Neural cell (in vitro differentiated cells): ENCODE measurements at regions not wholly inside any gene's neighbourhood (a gene's known extent, or its start where the extent isn't known, plus 50 kb on each side); places are given as distances from the start of the nearest gene placed in this dataset.

Experiments
- H2AFZ ChIP-seq: fragments of 200-600, 300-800 bp; sonication (generic), shearing (Covaris generic); 2 replicates; pipeline ENCODE4 v1.6.0; 2014; ENCODE audit warnings: low read depth, mild to moderate bottlenecking, antibody characterized with exemption, low read length, moderate library complexity
- H3F3A ChIP-seq: fragments of 200-600 bp; shearing (Covaris generic); 2 replicates; pipeline ENCODE4 v1.6.1; 2016; ENCODE audit warnings: mild to moderate bottlenecking, moderate library complexity, mixed read lengths, antibody characterized with exemption, low read length; ENCODE audit not compliant: insufficient read depth, poor library complexity, severe bottlenecking
- H3K27ac ChIP-seq: fragments of 200-600, 300-800 bp; sonication (generic), shearing (Covaris generic); 2 replicates; pipeline ENCODE4 v1.5.1; 2014; ENCODE audit warnings: mild to moderate bottlenecking, low read length, moderate library complexity
- H3K27me3 ChIP-seq: fragments of 300-800, 200-600 bp; sonication (generic), shearing (Covaris generic); 2 replicates; pipeline ENCODE4 v1.6.0; 2014; ENCODE audit warnings: mild to moderate bottlenecking, low read depth, low read length, moderate library complexity; ENCODE audit not compliant: insufficient read depth
- H3K36me3 ChIP-seq: fragments of 300-800, 200-600 bp; sonication (generic), shearing (Covaris generic); 2 replicates; pipeline ENCODE4 v1.5.1; 2014; ENCODE audit warnings: mild to moderate bottlenecking, antibody characterized with exemption, low read length, moderate library complexity; ENCODE audit not compliant: insufficient read depth
- H3K4me2 ChIP-seq: fragments of 300-800, 200-600 bp; sonication (generic), shearing (Covaris generic); 2 replicates; pipeline ENCODE4 v1.6.0; 2014; ENCODE audit warnings: mild to moderate bottlenecking, low read length
- H3K4me3 ChIP-seq: fragments of 300-800, 200-600 bp; sonication (generic), shearing (Covaris generic); 2 replicates; pipeline ENCODE4 v1.5.1; 2014; ENCODE audit warnings: mild to moderate bottlenecking, low read length, moderate library complexity
- H3K79me2 ChIP-seq: fragments of 200-600 bp; shearing (Covaris generic); replicated peaks from 2 replicates; pipeline ENCODE4 v1.6.0; 2014; ENCODE audit warnings: mild to moderate bottlenecking, low read length, moderate library complexity; ENCODE audit not compliant: insufficient read depth
- H3K9ac ChIP-seq: fragments of 300-800, 200-600 bp; sonication (generic), shearing (Covaris generic); 2 replicates; pipeline ENCODE4 v1.6.1; 2016; ENCODE audit warnings: mild to moderate bottlenecking, low read length, mixed read lengths
- H3K9me2 ChIP-seq: fragments of 200-600 bp; shearing (Covaris generic); 2 replicates; pipeline ENCODE4 v1.6.1; 2016; ENCODE audit warnings: mild to moderate bottlenecking, low read length, mixed read lengths; ENCODE audit not compliant: insufficient read depth
- H3K9me3 ChIP-seq: fragments of 200-600, 300-800 bp; sonication (generic), shearing (Covaris generic); 2 replicates; pipeline ENCODE4 v1.6.1; 2016; ENCODE audit warnings: mild to moderate bottlenecking, mixed run types, low read length, moderate library complexity, mixed read lengths
- H4K20me1 ChIP-seq: fragments of 200-600 bp; shearing (Covaris generic); 2 replicates; pipeline ENCODE4 v1.6.1; 2016; ENCODE audit warnings: mild to moderate bottlenecking, mixed run types; ENCODE audit not compliant: insufficient read depth
- CTCF ChIP-seq: fragments of 450-650 bp; IDR thresholded peaks from 2 replicates; pipeline ENCODE4 v1.5.1; 2014; ENCODE audit warnings: antibody characterized with exemption, mild to moderate bottlenecking, moderate library complexity; ENCODE audit not compliant: poor library complexity, severe bottlenecking
- EP300 ChIP-seq: fragments of 450-650 bp; conservative IDR thresholded peaks from 2 replicates; pipeline ENCODE4 v1.6.1; 2014; ENCODE audit warnings: antibody characterized with exemption, mild to moderate bottlenecking, moderate library complexity; ENCODE audit not compliant: poor library complexity, severe bottlenecking
- EZH2 ChIP-seq: fragments of 200-600, 300-800 bp; shearing (Covaris generic), sonication (generic); IDR thresholded peaks from 2 replicates; pipeline ENCODE4 v1.6.1; 2014; ENCODE audit warnings: antibody characterized with exemption, low read length, borderline replicate concordance, mild to moderate bottlenecking; ENCODE audit not compliant: insufficient read depth, poor library complexity, severe bottlenecking
- MXI1 ChIP-seq: fragments of 450-650 bp; conservative IDR thresholded peaks from 2 replicates; pipeline ENCODE4 v1.6.1; 2014; ENCODE audit warnings: antibody characterized with exemption, mild to moderate bottlenecking; ENCODE audit not compliant: poor library complexity, severe bottlenecking
- POLR2AphosphoS5 ChIP-seq: IDR thresholded peaks from 2 replicates; pipeline ENCODE4 v1.6.1; 2012
- RAD21 ChIP-seq: fragments of 450-650 bp; conservative IDR thresholded peaks from 2 replicates; pipeline ENCODE4 v1.6.1; 2014; ENCODE audit warnings: antibody characterized with exemption, mild to moderate bottlenecking, moderate library complexity
- REST ChIP-seq: IDR thresholded peaks from 2 replicates; pipeline ENCODE4 v1.6.1; 2012; ENCODE audit warnings: borderline replicate concordance
- SMC3 ChIP-seq: fragments of 450-650 bp; conservative IDR thresholded peaks from 2 replicates; pipeline ENCODE4 v1.6.1; 2014; ENCODE audit warnings: antibody characterized with exemption, mild to moderate bottlenecking, moderate library complexity; ENCODE audit not compliant: poor library complexity
- TAF1 ChIP-seq: IDR thresholded peaks from 2 replicates; pipeline ENCODE4 v1.6.1; 2012; ENCODE audit warnings: low read depth

DNA sequence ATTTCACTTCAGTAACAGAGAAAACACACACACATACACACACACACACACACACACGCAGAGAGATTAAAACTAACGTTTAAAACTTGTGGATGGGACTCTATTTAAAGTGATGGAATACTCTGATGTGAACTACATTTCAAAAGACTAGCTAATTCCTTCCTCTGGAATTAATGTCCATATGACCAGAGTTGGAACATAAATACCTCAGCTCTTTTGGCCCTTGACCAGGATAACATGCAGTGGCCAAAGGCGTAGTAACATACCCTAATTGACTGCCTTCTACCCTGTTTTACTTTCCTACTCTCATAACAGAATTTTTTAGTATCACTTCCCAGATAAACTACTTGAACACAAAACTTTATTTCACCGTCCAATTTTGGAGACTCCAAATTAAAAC is 671.3 kb upstream of the CHAC2 start:
- H4K20me1 ChIP-seq: no peaks in the 10 kb centered on the region
- H3K9me3 ChIP-seq: no peaks in the 10 kb centered on the region

GRCh38 chr2:53095664-53096063 is 671.9 kb upstream of the CHAC2 start:
- Histone ChIP-seq H3F3A (no peaks in the 10 kb centered on the region), H3K4me2 (no peak overlapping the region), H3K9ac (no peak overlapping the region), H3K27me3 (no peaks in the 10 kb centered on the region), H3K36me3 (no peaks in the 10 kb centered on the region), H2AFZ (no peak overlapping the region), H3K4me3 (no peak overlapping the region), H3K79me2 (no peaks in the 10 kb centered on the region), H3K9me2 (no peaks in the 10 kb centered on the region), H4K20me1 (no peaks in the 10 kb centered on the region), H3K9me3 (no peaks in the 10 kb centered on the region), H3K27ac (no peak overlapping the region)
- TF ChIP-seq REST: no peak
- no peak for TF ChIP-seq EZH2
- no peak for TF ChIP-seq RAD21
- TF ChIP-seq POLR2AphosphoS5: no peak
- no peak for TF ChIP-seq EP300
- TF ChIP-seq SMC3: no peak
- no peak for TF ChIP-seq CTCF

More for the DNA sequence above, 671.3 kb upstream of the CHAC2 start:
- Histone ChIP-seq H3K9me2 (no peaks in the 10 kb centered on the region), H3K9ac (no peak overlapping the region), H3K4me2 (no peak overlapping the region), H3K36me3 (no peaks in the 10 kb centered on the region), H3F3A (no peaks in the 10 kb centered on the region), H3K4me3 (no peak overlapping the region), H3K79me2 (no peaks in the 10 kb centered on the region), H3K27ac (no peak overlapping the region), H3K27me3 (no peaks in the 10 kb centered on the region), H2AFZ (no peak overlapping the region)
- TF ChIP-seq EZH2: no peak
- no peak for TF ChIP-seq TAF1
- no peak for TF ChIP-seq CTCF
- no peak for TF ChIP-seq POLR2AphosphoS5
- no peak for TF ChIP-seq RAD21
- no peak for TF ChIP-seq MXI1
- no peak for TF ChIP-seq SMC3
- no peak for TF ChIP-seq REST
- TF ChIP-seq EP300: no peak
